MM.1S (cell line): ENCODE measurements at regions not wholly inside any gene's neighbourhood (a gene's known extent, or its start where the extent isn't known, plus 50 kb on each side); places are given as distances from the start of the nearest gene placed in this dataset.

Experiments used
- CTCF ChIP-seq: fragments of 300-600 bp; sonication (generic); IDR thresholded peaks from 2 replicates; pipeline ENCODE4 v1.5.1; 2016; ENCODE audit warnings: antibody characterized with exemption, low read length, mixed read lengths
- EZH2 ChIP-seq: fragments of 300-600 bp; sonication (generic); optimal IDR thresholded peaks from 2 replicates; pipeline ENCODE3; 2017; ENCODE audit warnings: low read depth, mild to moderate bottlenecking, antibody characterized with exemption, low read length, mixed read lengths
- EZH2phosphoT487 ChIP-seq: fragments of 300-600 bp; sonication (generic); IDR thresholded peaks from 2 replicates; pipeline ENCODE4 v1.6.1; 2018; ENCODE audit warnings: antibody characterized with exemption, low read length

- TF ChIP-seq CTCF (no peak), EZH2 (no peak), EZH2phosphoT487 (no peak)
Measured at GRCh38 chr2:105621038-105621437, 123.7 kb upstream of the NCK2 start.
